NCI-H2227 (cell line): ENCODE measurements at regions not wholly inside any gene's neighbourhood (a gene's known extent, or its start where the extent isn't known, plus 50 kb on each side); places are given as distances from the start of the nearest gene placed in this dataset.
"Not testable (repeated sequence)": the region's sequence is repeated elsewhere in the genome, so short reads cannot be mapped to it uniquely, and the experiment has no call there.

ENCODE experiments used
- DNase-seq: peaks from one replicate; lab custom pipeline; 2025; ENCODE audit not compliant: unreplicated experiment; lab: John Stamatoyannopoulos, UW

GRCh38 chr10:4398602-4399001 is 427.4 kb upstream of the AKR1E2 start:
- no peak for DNase-seq

GRCh38 chr10:4397337-4397736 is 428.7 kb upstream of the AKR1E2 start:
- no peak for DNase-seq

GRCh38 chr10:4396401-4397283 is 429.4 kb upstream of the AKR1E2 start:
- no peak for DNase-seq

- DNase-seq: no peak
These were observed 430.3 kb upstream of the AKR1E2 start for GRCh38 chr10:4395731-4396130.

GRCh38 chr10:4394455-4394854 is 431.6 kb upstream of the AKR1E2 start:
- DNase-seq: not testable (repeated sequence)

GRCh38 chr10:4391683-4392082 is 434.3 kb upstream of the AKR1E2 start:
- DNase-seq: no peak

GRCh38 chr10:4390219-4390618 is 435.8 kb upstream of the AKR1E2 start:
- no peak for DNase-seq

- no peak for DNase-seq
These were observed 440.7 kb upstream of the AKR1E2 start for GRCh38 chr10:4385231-4385870.

- DNase-seq: no peak
These were observed 441.8 kb upstream of the AKR1E2 start for GRCh38 chr10:4384245-4384644.

- no peak for DNase-seq
These were observed 442.3 kb upstream of the AKR1E2 start for GRCh38 chr10:4383651-4384098.

- DNase-seq: no peak
These were observed 443.2 kb upstream of the AKR1E2 start for GRCh38 chr10:4382811-4383210.

- no peak for DNase-seq
These were observed 452.4 kb upstream of the AKR1E2 start for GRCh38 chr10:4373612-4374011.

- DNase-seq: no peak
These were observed 452.9 kb upstream of the AKR1E2 start for GRCh38 chr10:4373098-4373497.

GRCh38 chr10:4372601-4373000 is 453.4 kb upstream of the AKR1E2 start:
- no peak for DNase-seq

- no peak for DNase-seq
These were observed 454.2 kb upstream of the AKR1E2 start for GRCh38 chr10:4371691-4372295.

- DNase-seq: no peak
These were observed 455.6 kb upstream of the AKR1E2 start for GRCh38 chr10:4370376-4370775.

- DNase-seq: no peak
These were observed 464.4 kb upstream of the AKR1E2 start for GRCh38 chr10:4361581-4361980.

- DNase-seq: no peak
These were observed 467.0 kb upstream of the AKR1E2 start for GRCh38 chr10:4359003-4359402.

- DNase-seq: no peak
These were observed 468.1 kb upstream of the AKR1E2 start for GRCh38 chr10:4357911-4358310.

GRCh38 chr10:4355350-4355749 is 470.7 kb upstream of the AKR1E2 start:
- DNase-seq: no peak

GRCh38 chr10:4354382-4354812 is 471.6 kb upstream of the AKR1E2 start:
- DNase-seq: no peak

GRCh38 chr10:4353964-4354363 is 472.0 kb upstream of the AKR1E2 start:
- no peak for DNase-seq
